K562 (cell line): ENCODE measurements at regions not wholly inside any gene's neighbourhood (a gene's known extent, or its start where the extent isn't known, plus 50 kb on each side); places are given as distances from the start of the nearest gene placed in this dataset.

Experiments used
- CREBBP ChIP-seq: IDR thresholded peaks from one replicate; pipeline ENCODE4 v1.6.1; 2012; ENCODE audit warnings: low read depth, mild to moderate bottlenecking, control low read depth, inconsistent platforms, low read length
- ERF ChIP-seq: fragments of 450-650 bp; formaldehyde crosslinking; IDR thresholded peaks from 2 replicates; pipeline ENCODE4 v1.4.0; 2020; ENCODE audit warnings: mild to moderate bottlenecking, mixed read lengths
- EZH2 ChIP-seq: IDR thresholded peaks from 2 replicates; pipeline ENCODE4 v1.6.1; 2012; ENCODE audit warnings: low read depth, mild to moderate bottlenecking, inconsistent platforms, low read length, borderline replicate concordance
- MAFF ChIP-seq: IDR thresholded peaks from 2 replicates; pipeline ENCODE4 v1.6.1; 2012; ENCODE audit warnings: low read length, improper control_type of control experiment
- MEF2A ChIP-seq: IDR thresholded peaks from 2 replicates; pipeline ENCODE4 v1.6.1; 2011; ENCODE audit warnings: low read depth, mild to moderate bottlenecking, low read length, moderate library complexity; ENCODE audit not compliant: control insufficient read depth
- NFYB ChIP-seq: IDR thresholded peaks from 2 replicates; pipeline ENCODE4 v1.6.1; 2011; ENCODE audit warnings: mild to moderate bottlenecking, moderate library complexity; ENCODE audit not compliant: insufficient read length; ENCODE audit errors: extremely low read depth
- TRIM28 ChIP-seq: fragments of 450-650 bp; IDR thresholded peaks from 2 replicates; pipeline ENCODE4 v1.6.1; 2017
- ZC3H4 ChIP-seq: sonication (generic); formaldehyde crosslinking; IDR thresholded peaks from 2 replicates; pipeline ENCODE4 v1.9.0; 2021; ENCODE audit warnings: missing genetic modification reagents, borderline replicate concordance
- ZFPM2 ChIP-seq: fragments of 250-450 bp; sonication (Bioruptor Pico); IDR thresholded peaks from 2 replicates; pipeline ENCODE4 v1.5.1; 2022; ENCODE audit warnings: mild to moderate bottlenecking
- TF ChIP-seq, protein P1 (sequence below): fragments of 200-800 bp; sonication (Bioruptor generic); IDR thresholded peaks from 2 replicates; pipeline ENCODE4 v1.6.1; 2017; ENCODE audit warnings: missing genetic modification characterization, missing compliant biosample characterization
- TF ChIP-seq, protein P2 (sequence below): sonication (generic); formaldehyde crosslinking; IDR thresholded peaks from 2 replicates; pipeline ENCODE4 v1.8.1; 2022; ENCODE audit warnings: missing genetic modification reagents
- TF ChIP-seq, protein P3 (sequence below): fragments of 450-650 bp; IDR thresholded peaks from 2 replicates; pipeline ENCODE4 v1.6.1; 2016; ENCODE audit warnings: low read depth
- TF ChIP-seq, protein P4 (sequence below): sonication (generic); formaldehyde crosslinking; IDR thresholded peaks from 2 replicates; pipeline ENCODE4 v1.8.0; 2023; ENCODE audit warnings: missing genetic modification reagents, mild to moderate bottlenecking, borderline replicate concordance

DNA sequence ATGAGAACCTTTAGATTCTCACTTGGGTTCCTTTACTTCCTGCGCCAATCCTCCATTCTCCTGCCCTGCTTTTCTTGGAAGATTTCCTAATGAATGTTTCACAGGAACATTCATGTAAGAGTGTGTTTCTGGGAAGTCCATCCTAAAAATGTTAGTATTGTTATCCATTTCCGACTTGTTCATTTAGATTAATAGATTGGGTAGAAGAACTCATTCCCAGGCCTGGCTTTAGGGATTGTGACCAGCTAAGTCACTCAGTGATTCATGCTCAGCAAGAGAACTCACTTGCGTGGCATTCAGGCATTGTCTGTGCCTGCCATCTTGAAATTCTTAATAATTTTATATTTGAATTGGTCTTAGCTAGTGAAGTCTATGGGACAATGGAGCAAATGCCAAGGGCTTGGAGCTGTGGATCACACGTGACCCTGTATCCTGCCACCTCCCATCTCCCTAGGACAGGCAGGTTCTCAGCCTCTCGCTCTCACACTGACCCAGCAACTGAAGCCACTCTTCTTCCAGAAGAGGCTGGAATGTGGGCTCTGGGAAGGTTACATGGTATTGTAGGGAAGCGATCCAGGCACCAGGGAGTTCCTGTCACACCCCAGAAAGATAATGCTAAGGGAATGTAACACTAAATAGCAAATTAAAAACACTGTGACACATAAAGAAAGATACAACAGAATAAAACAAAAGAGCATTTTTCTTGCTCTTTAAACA lies 562.1 kb downstream of the TMA16 start:
- TF ChIP-seq, protein P1, sequence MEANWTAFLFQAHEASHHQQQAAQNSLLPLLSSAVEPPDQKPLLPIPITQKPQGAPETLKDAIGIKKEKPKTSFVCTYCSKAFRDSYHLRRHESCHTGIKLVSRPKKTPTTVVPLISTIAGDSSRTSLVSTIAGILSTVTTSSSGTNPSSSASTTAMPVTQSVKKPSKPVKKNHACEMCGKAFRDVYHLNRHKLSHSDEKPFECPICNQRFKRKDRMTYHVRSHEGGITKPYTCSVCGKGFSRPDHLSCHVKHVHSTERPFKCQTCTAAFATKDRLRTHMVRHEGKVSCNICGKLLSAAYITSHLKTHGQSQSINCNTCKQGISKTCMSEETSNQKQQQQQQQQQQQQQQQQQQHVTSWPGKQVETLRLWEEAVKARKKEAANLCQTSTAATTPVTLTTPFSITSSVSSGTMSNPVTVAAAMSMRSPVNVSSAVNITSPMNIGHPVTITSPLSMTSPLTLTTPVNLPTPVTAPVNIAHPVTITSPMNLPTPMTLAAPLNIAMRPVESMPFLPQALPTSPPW (CRISPR knock-in tag): no peak
- TF ChIP-seq ZFPM2 (CRISPR knock-in tag): no peak
- TF ChIP-seq ZC3H4: no peak
- TF ChIP-seq EZH2: no peak
- TF ChIP-seq TRIM28: no peak
- TF ChIP-seq MAFF: no peak
- TF ChIP-seq MEF2A: no peak
- no peak for TF ChIP-seq CREBBP
- TF ChIP-seq, protein P2, sequence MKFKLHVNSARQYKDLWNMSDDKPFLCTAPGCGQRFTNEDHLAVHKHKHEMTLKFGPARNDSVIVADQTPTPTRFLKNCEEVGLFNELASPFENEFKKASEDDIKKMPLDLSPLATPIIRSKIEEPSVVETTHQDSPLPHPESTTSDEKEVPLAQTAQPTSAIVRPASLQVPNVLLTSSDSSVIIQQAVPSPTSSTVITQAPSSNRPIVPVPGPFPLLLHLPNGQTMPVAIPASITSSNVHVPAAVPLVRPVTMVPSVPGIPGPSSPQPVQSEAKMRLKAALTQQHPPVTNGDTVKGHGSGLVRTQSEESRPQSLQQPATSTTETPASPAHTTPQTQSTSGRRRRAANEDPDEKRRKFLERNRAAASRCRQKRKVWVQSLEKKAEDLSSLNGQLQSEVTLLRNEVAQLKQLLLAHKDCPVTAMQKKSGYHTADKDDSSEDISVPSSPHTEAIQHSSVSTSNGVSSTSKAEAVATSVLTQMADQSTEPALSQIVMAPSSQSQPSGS (CRISPR knock-in tag): no peak
- TF ChIP-seq ERF (CRISPR knock-in tag): no peak
- TF ChIP-seq, protein P3, sequence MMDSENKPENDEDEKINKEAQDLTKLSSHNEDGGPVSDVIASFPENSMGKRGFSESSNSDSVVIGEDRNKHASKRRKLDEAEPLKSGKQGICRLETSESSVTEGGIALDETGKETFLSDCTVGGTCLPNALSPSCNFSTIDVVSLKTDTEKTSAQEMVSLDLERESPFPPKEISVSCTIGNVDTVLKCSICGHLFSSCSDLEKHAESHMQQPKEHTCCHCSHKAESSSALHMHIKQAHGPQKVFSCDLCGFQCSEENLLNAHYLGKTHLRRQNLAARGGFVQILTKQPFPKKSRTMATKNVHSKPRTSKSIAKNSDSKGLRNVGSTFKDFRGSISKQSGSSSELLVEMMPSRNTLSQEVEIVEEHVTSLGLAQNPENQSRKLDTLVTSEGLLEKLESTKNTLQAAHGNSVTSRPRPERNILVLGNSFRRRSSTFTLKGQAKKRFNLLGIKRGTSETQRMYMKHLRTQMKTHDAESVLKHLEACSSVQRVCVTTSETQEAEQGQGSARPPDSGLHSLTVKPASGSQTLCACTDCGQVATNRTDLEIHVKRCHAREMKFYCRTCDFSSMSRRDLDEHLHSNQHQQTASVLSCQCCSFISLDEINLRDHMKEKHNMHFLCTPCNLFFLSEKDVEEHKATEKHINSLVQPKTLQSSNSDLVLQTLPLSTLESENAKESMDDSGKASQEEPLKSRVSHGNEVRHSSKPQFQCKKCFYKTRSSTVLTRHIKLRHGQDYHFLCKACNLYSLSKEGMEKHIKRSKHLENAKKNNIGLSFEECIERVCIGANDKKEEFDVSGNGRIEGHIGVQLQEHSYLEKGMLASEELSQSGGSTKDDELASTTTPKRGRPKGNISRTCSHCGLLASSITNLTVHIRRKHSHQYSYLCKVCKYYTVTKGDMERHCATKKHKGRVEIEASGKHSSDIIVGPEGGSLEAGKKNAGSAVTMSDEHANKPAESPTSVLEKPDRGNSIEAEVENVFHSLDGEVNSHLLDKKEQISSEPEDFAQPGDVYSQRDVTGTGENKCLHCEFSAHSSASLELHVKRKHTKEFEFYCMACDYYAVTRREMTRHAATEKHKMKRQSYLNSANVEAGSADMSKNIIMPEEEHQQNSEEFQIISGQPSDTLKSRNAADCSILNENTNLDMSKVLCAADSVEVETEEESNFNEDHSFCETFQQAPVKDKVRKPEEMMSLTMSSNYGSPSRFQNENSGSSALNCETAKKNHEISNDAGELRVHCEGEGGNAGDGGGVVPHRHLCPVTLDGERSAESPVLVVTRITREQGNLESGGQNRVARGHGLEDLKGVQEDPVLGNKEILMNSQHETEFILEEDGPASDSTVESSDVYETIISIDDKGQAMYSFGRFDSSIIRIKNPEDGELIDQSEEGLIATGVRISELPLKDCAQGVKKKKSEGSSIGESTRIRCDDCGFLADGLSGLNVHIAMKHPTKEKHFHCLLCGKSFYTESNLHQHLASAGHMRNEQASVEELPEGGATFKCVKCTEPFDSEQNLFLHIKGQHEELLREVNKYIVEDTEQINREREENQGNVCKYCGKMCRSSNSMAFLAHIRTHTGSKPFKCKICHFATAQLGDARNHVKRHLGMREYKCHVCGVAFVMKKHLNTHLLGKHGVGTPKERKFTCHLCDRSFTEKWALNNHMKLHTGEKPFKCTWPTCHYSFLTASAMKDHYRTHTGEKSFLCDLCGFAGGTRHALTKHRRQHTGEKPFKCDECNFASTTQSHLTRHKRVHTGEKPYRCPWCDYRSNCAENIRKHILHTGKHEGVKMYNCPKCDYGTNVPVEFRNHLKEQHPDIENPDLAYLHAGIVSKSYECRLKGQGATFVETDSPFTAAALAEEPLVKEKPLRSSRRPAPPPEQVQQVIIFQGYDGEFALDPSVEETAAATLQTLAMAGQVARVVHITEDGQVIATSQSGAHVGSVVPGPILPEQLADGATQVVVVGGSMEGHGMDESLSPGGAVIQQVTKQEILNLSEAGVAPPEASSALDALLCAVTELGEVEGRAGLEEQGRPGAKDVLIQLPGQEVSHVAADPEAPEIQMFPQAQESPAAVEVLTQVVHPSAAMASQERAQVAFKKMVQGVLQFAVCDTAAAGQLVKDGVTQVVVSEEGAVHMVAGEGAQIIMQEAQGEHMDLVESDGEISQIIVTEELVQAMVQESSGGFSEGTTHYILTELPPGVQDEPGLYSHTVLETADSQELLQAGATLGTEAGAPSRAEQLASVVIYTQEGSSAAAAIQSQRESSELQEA: no peak
- TF ChIP-seq, protein P4, sequence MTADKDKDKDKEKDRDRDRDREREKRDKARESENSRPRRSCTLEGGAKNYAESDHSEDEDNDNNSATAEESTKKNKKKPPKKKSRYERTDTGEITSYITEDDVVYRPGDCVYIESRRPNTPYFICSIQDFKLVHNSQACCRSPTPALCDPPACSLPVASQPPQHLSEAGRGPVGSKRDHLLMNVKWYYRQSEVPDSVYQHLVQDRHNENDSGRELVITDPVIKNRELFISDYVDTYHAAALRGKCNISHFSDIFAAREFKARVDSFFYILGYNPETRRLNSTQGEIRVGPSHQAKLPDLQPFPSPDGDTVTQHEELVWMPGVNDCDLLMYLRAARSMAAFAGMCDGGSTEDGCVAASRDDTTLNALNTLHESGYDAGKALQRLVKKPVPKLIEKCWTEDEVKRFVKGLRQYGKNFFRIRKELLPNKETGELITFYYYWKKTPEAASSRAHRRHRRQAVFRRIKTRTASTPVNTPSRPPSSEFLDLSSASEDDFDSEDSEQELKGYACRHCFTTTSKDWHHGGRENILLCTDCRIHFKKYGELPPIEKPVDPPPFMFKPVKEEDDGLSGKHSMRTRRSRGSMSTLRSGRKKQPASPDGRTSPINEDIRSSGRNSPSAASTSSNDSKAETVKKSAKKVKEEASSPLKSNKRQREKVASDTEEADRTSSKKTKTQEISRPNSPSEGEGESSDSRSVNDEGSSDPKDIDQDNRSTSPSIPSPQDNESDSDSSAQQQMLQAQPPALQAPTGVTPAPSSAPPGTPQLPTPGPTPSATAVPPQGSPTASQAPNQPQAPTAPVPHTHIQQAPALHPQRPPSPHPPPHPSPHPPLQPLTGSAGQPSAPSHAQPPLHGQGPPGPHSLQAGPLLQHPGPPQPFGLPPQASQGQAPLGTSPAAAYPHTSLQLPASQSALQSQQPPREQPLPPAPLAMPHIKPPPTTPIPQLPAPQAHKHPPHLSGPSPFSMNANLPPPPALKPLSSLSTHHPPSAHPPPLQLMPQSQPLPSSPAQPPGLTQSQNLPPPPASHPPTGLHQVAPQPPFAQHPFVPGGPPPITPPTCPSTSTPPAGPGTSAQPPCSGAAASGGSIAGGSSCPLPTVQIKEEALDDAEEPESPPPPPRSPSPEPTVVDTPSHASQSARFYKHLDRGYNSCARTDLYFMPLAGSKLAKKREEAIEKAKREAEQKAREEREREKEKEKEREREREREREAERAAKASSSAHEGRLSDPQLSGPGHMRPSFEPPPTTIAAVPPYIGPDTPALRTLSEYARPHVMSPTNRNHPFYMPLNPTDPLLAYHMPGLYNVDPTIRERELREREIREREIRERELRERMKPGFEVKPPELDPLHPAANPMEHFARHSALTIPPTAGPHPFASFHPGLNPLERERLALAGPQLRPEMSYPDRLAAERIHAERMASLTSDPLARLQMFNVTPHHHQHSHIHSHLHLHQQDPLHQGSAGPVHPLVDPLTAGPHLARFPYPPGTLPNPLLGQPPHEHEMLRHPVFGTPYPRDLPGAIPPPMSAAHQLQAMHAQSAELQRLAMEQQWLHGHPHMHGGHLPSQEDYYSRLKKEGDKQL: no peak
- no peak for TF ChIP-seq NFYB
